HG02981 (cell line): ENCODE measurements at regions not wholly inside any gene's neighbourhood (a gene's known extent, or its start where the extent isn't known, plus 50 kb on each side); places are given as distances from the start of the nearest gene placed in this dataset.
"Not testable (repeated sequence)": the region's sequence is repeated elsewhere in the genome, so short reads cannot be mapped to it uniquely, and the experiment has no call there.

Experiments used
- ATAC-seq: cut with Tn5 transposase; IDR thresholded peaks from one replicate; pipeline ENCODE4 v1.9.1; 2021; ENCODE audit warnings: mild to moderate bottlenecking, moderate library complexity; ENCODE audit not compliant: unreplicated experiment

- ATAC-seq = no peak
Measured at GRCh38 chr2:208793434-208793833, 386.8 kb downstream of the PTH2R start.

GRCh38 chr2:208794288-208794975 is 387.8 kb downstream of the PTH2R start:
- ATAC-seq = no peak

GRCh38 chr2:208798698-208799097 is 392.1 kb downstream of the PTH2R start:
- no peak for ATAC-seq

- ATAC-seq = no peak
Measured at GRCh38 chr2:208799397-208799796, 392.8 kb downstream of the PTH2R start.

- not testable (repeated sequence) for ATAC-seq
Measured at GRCh38 chr2:208800887-208801286, 394.3 kb downstream of the PTH2R start.

- ATAC-seq = no peak
Measured at GRCh38 chr2:208807756-208808155, 401.2 kb downstream of the PTH2R start.

- ATAC-seq = not testable (repeated sequence)
Measured at GRCh38 chr2:208811885-208812284, 405.3 kb downstream of the PTH2R start.

GRCh38 chr2:208819190-208819589 is 412.6 kb downstream of the PTH2R start:
- no peak for ATAC-seq

GRCh38 chr2:208820014-208820688 is 413.6 kb downstream of the PTH2R start:
- peak; percentile 99 for ATAC-seq

- no peak for ATAC-seq
Measured at GRCh38 chr2:208827109-208827508, 420.5 kb downstream of the PTH2R start.

- no peak for ATAC-seq
Measured at GRCh38 chr2:208827549-208828221, 421.1 kb downstream of the PTH2R start.

GRCh38 chr2:208830203-208830602 is 423.6 kb downstream of the PTH2R start:
- no peak for ATAC-seq

GRCh38 chr2:208847651-208848050 is 441.1 kb downstream of the PTH2R start:
- ATAC-seq = no peak

GRCh38 chr2:208854717-208855116 is 448.1 kb downstream of the PTH2R start:
- ATAC-seq = no peak

GRCh38 chr2:208867374-208867773 is 460.8 kb downstream of the PTH2R start:
- ATAC-seq = no peak

GRCh38 chr2:208872591-208872990 is 466.0 kb downstream of the PTH2R start:
- ATAC-seq = no peak

- no peak for ATAC-seq
Measured at GRCh38 chr2:208879666-208880065, 473.1 kb downstream of the PTH2R start.

GRCh38 chr2:208880171-208880570 is 473.6 kb downstream of the PTH2R start:
- ATAC-seq = no peak

- ATAC-seq = no peak
Measured at GRCh38 chr2:208890486-208890885, 483.9 kb downstream of the PTH2R start.

GRCh38 chr2:208892203-208892602 is 485.6 kb downstream of the PTH2R start:
- ATAC-seq = no peak

GRCh38 chr2:208906330-208906729 is 499.7 kb downstream of the PTH2R start:
- no peak for ATAC-seq

GRCh38 chr2:208915401-208915800 is 508.4 kb upstream of the MAP2 start:
- no peak for ATAC-seq
